ENCODE measurements at regions not wholly inside any gene's neighbourhood (a gene's known extent, or its start where the extent isn't known, plus 50 kb on each side); places are given as distances from the start of the nearest gene placed in this dataset.

- no peaks in the 10 kb centered on the region for H3K36me3 ChIP-seq (ENCODE audit: control insufficient read depth in 2 of 4, insufficient read depth in 4 of 4, low read length in 3 of 4)
- H2BK120ac ChIP-seq (replicated peaks; ENCODE audit: low read depth, low read length): no peak overlapping the region
- H2AK5ac ChIP-seq (ENCODE audit: low read depth, low read length): no peak overlapping the region
- POLR2A ChIA-PET (ENCODE audit: partially characterized antibody): no interaction called here
- no peaks in the 10 kb centered on the region for H3K4me1 ChIP-seq (replicated peaks in 1 of 4; ENCODE audit: control insufficient read depth in 3 of 4, insufficient read depth in 4 of 4, low read length in 3 of 4)
- no peak for DNase-seq (ENCODE audit: low read depth in 1 of 2, low spot score in 2 of 2)
- no peak overlapping the region for H2BK5ac ChIP-seq (ENCODE audit: low read depth, low read length)
- FAIRE-seq: no peak
- H3K4me2 ChIP-seq (ENCODE audit: insufficient read depth in 1 of 2, low read depth in 2 of 2, low read length in 2 of 2): no peak overlapping the region
- H3K9me3 ChIP-seq (ENCODE audit: insufficient read depth in 2 of 2, low read depth in 1 of 2, low read length in 1 of 2): no peaks in the 10 kb centered on the region
- H4K5ac ChIP-seq (ENCODE audit: insufficient read length, low read depth, low read length): no peak overlapping the region
- WGBS, 2 experiments (ENCODE audit: extremely low coverage in 1 of 2, insufficient coverage in 1 of 2, insufficient read length in 1 of 2, insufficient replicate concordance in 2 of 2, low coverage in 1 of 2, low lambda C conversion rate in 2 of 2, missing lambda C conversion rate in 1 of 2): 71 to 75% methylated on average over 1 to 2 of the region's 2 CpGs
- no peak overlapping the region for H4K91ac ChIP-seq (replicated peaks; ENCODE audit: insufficient read length, low read length)
- H3K14ac ChIP-seq (ENCODE audit: insufficient read length): no peak overlapping the region
- H3K27me3 ChIP-seq (replicated peaks in 1 of 4; ENCODE audit: control insufficient read depth in 3 of 4, extremely low read depth in 1 of 4, insufficient read depth in 3 of 4, low read length in 3 of 4): no peaks in the 10 kb centered on the region
- no peak for TF ChIP-seq YY1 (IDR thresholded peaks at IDR 0.05; ENCODE audit: low read depth, low read length)
- TF ChIP-seq TAF7 (optimal IDR thresholded peaks at IDR 0.05; ENCODE audit: borderline replicate concordance, low read depth, low read length): no peak
- TF ChIP-seq KDM4A (IDR thresholded peaks at IDR 0.05; ENCODE audit: low read depth, low read length, severe bottlenecking): no peak
- TF ChIP-seq EZH2 (IDR thresholded peaks at IDR 0.05; ENCODE audit: low read depth, low read length, severe bottlenecking): no peak
- H3K27ac ChIP-seq (ENCODE audit: low read depth, low read length): no peak overlapping the region
- no peaks in the 10 kb centered on the region for H4K20me1 ChIP-seq (replicated peaks in 1 of 2; ENCODE audit: control insufficient read depth in 1 of 2, insufficient read depth in 2 of 2, low read length in 2 of 2)
- no peaks in the 10 kb centered on the region for H3K79me1 ChIP-seq (ENCODE audit: low read depth, low read length)
- H2BK15ac ChIP-seq (ENCODE audit: low read length): no peak overlapping the region
- H3K56ac ChIP-seq (replicated peaks; ENCODE audit: insufficient read length, low read depth, low read length): no peak overlapping the region
- no peak overlapping the region for H3K4me3 ChIP-seq (ENCODE audit: extremely low read depth in 1 of 4, insufficient read depth in 2 of 4, low read depth in 3 of 4, low read length in 4 of 4)
- H2BK20ac ChIP-seq (ENCODE audit: low read length): no peak overlapping the region
- no peak overlapping the region for H3K9ac ChIP-seq (replicated peaks in 1 of 4; ENCODE audit: extremely low read depth in 1 of 4, low read depth in 3 of 4, low read length in 3 of 4)
- H4K8ac ChIP-seq (ENCODE audit: extremely low read depth, insufficient read depth, low read length): no peak overlapping the region
- H3K18ac ChIP-seq (ENCODE audit: extremely low read depth, low read length): no peak overlapping the region
- H3K79me2 ChIP-seq (ENCODE audit: control insufficient read depth in 1 of 2, insufficient read depth in 2 of 2, low read length in 2 of 2): no peaks in the 10 kb centered on the region
- CTCF ChIA-PET (ENCODE audit: partially characterized antibody): no interaction called here
- H3K23ac ChIP-seq (ENCODE audit: insufficient read length): no peak overlapping the region
- H2BK12ac ChIP-seq (ENCODE audit: low read depth, low read length): no peak overlapping the region
- H3K4ac ChIP-seq (replicated peaks; ENCODE audit: insufficient read length, low read depth, low read length): no peak overlapping the region
- no peaks in the 10 kb centered on the region; the same call in 1 of the 2 replicates for H3K23me2 ChIP-seq (ENCODE audit: low read depth, low read length)
- no peak overlapping the region for H2AFZ ChIP-seq (ENCODE audit: low read length)
Measured at GRCh38 chr6:104423691-104424090, 436.0 kb downstream of the HACE1 start.

Data from H1 (cell line).